ENCODE measurements at regions not wholly inside any gene's neighbourhood (a gene's known extent, or its start where the extent isn't known, plus 50 kb on each side); places are given as distances from the start of the nearest gene placed in this dataset.

GRCh38 chr3:139762302-139762701 is 84.5 kb upstream of the NMNAT3 start:
- ChIA-PET CTCF (interaction anchor here (0.6 kb wide), 1 partner anchor 48 kb away, joined by 3 read pairs; no protein-coding TSS in a partner anchor), POLR2A (no interaction called here)
- no peak for DNase-seq (ENCODE audit: low read depth)
- TF ChIP-seq, protein P1, sequence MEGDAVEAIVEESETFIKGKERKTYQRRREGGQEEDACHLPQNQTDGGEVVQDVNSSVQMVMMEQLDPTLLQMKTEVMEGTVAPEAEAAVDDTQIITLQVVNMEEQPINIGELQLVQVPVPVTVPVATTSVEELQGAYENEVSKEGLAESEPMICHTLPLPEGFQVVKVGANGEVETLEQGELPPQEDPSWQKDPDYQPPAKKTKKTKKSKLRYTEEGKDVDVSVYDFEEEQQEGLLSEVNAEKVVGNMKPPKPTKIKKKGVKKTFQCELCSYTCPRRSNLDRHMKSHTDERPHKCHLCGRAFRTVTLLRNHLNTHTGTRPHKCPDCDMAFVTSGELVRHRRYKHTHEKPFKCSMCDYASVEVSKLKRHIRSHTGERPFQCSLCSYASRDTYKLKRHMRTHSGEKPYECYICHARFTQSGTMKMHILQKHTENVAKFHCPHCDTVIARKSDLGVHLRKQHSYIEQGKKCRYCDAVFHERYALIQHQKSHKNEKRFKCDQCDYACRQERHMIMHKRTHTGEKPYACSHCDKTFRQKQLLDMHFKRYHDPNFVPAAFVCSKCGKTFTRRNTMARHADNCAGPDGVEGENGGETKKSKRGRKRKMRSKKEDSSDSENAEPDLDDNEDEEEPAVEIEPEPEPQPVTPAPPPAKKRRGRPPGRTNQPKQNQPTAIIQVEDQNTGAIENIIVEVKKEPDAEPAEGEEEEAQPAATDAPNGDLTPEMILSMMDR (IDR thresholded peaks at IDR 0.05; ENCODE audit: insufficient read depth, low read depth, low read length), result no peak
- peaks cover 2% of the 10 kb centered on the region; the same call in 1 of the 2 replicates for H3K27me3 ChIP-seq (ENCODE audit: control insufficient read depth, insufficient read depth, low read length)
- H3K4me3 ChIP-seq (ENCODE audit: low read depth, low read length), result no peak overlapping the region
- no peaks in the 10 kb centered on the region for H3K36me3 ChIP-seq (ENCODE audit: control insufficient read depth, insufficient read depth, low read length)

- DNase-seq (ENCODE audit: low read depth), result no peak
- Histone ChIP-seq H3K27me3 (ENCODE audit: control insufficient read depth, insufficient read depth, low read length) (peaks cover 2% of the 10 kb centered on the region; the same call in 1 of the 2 replicates), H3K36me3 (ENCODE audit: control insufficient read depth, insufficient read depth, low read length) (no peaks in the 10 kb centered on the region), H3K4me3 (ENCODE audit: low read depth, low read length) (no peak overlapping the region)
- ChIA-PET POLR2A (interaction anchor here (1.3 kb wide), 1 partner anchor 14 kb away, joined by 4 read pairs; no protein-coding TSS in a partner anchor), CTCF (interaction anchor here (0.8 to 0.9 kb wide), 2 partner anchors 13 to 14 kb away, joined by 3 read pairs; no protein-coding TSS in a partner anchor)
- TF ChIP-seq, protein P1 (IDR thresholded peaks at IDR 0.05; ENCODE audit: insufficient read depth, low read depth, low read length), result no peak
Measured at GRCh38 chr3:139759470-139759869, 81.7 kb upstream of the NMNAT3 start.

GRCh38 chr3:139758654-139759291 is 81.0 kb upstream of the NMNAT3 start:
- H3K4me3 ChIP-seq (ENCODE audit: low read depth, low read length), result no peak overlapping the region
- peak; percentile 67 for DNase-seq (ENCODE audit: low read depth)
- TF ChIP-seq, protein P1 (IDR thresholded peaks at IDR 0.05; ENCODE audit: insufficient read depth, low read depth, low read length), result no peak
- ChIA-PET CTCF (interaction anchor here (0.6 to 0.9 kb wide), 3 partner anchors 14 to 33 kb away, joined by 3 read pairs; no protein-coding TSS in a partner anchor), POLR2A (interaction anchor here (1.3 kb wide), 1 partner anchor 14 kb away, joined by 4 read pairs; no protein-coding TSS in a partner anchor)
- peaks cover 2% of the 10 kb centered on the region; the same call in 1 of the 2 replicates for H3K27me3 ChIP-seq (ENCODE audit: control insufficient read depth, insufficient read depth, low read length)
- no peaks in the 10 kb centered on the region for H3K36me3 ChIP-seq (ENCODE audit: control insufficient read depth, insufficient read depth, low read length)

- DNase-seq (ENCODE audit: low read depth), result no peak
- no peaks in the 10 kb centered on the region for H3K36me3 ChIP-seq (ENCODE audit: control insufficient read depth, insufficient read depth, low read length)
- no peak overlapping the region for H3K4me3 ChIP-seq (ENCODE audit: low read depth, low read length)
- POLR2A ChIA-PET, result no interaction called here
- CTCF ChIA-PET, result no interaction called here
- H3K27me3 ChIP-seq (ENCODE audit: control insufficient read depth, insufficient read depth, low read length), result no peaks in the 10 kb centered on the region; the same call in 1 of the 2 replicates
- TF ChIP-seq, protein P1 (IDR thresholded peaks at IDR 0.05; ENCODE audit: insufficient read depth, low read depth, low read length), result no peak
Measured at GRCh38 chr3:139757448-139758030, 79.8 kb upstream of the NMNAT3 start.

DNA sequence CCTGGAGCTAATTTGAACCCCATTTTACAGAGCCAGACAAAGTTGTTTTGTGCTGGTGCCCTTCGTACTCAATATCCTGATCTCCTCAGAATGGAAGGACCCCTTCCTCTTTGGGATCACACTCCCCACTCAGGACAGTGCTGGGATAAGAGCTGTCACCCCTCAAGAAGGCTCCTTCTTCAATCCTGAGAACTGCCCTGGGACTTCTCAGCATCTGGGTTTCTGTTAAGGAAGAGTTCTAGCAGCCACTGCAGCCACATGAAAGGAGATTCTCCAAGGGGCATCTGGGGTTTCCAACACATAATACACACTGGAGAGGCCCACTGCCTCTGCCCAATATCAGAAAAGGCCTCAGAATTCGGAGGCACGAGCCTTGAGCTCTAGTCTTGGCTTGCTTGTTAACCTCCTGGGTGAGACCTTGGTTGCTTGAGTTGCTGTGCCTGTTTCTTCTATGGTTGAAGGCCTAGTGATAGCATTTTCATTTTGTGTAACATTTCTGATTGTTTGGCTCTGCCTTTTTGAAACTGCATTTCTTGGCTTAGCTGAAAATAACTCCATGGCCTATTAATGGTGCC is 78.8 kb upstream of the NMNAT3 start:
- Histone ChIP-seq H3K36me3 (ENCODE audit: control insufficient read depth, insufficient read depth, low read length) (no peaks in the 10 kb centered on the region), H3K4me3 (ENCODE audit: low read depth, low read length) (no peak overlapping the region), H3K27me3 (ENCODE audit: control insufficient read depth, insufficient read depth, low read length) (no peaks in the 10 kb centered on the region; the same call in 1 of the 2 replicates)
- ChIA-PET POLR2A (no interaction called here), CTCF (no interaction called here)
- TF ChIP-seq, protein P1 (IDR thresholded peaks at IDR 0.05; ENCODE audit: insufficient read depth, low read depth, low read length), result no peak
- no peak for DNase-seq (ENCODE audit: low read depth)

All from BJ (cell line).